Neural cell (in vitro differentiated cells): ENCODE measurements at regions not wholly inside any gene's neighbourhood (a gene's known extent, or its start where the extent isn't known, plus 50 kb on each side); places are given as distances from the start of the nearest gene placed in this dataset.

Experiments used
- CTCF ChIP-seq: fragments of 450-650 bp; IDR thresholded peaks from 2 replicates; pipeline ENCODE4 v1.5.1; 2014; ENCODE audit warnings: antibody characterized with exemption, mild to moderate bottlenecking, moderate library complexity; ENCODE audit not compliant: poor library complexity, severe bottlenecking
- EZH2 ChIP-seq: fragments of 200-600, 300-800 bp; shearing (Covaris generic), sonication (generic); IDR thresholded peaks from 2 replicates; pipeline ENCODE4 v1.6.1; 2014; ENCODE audit warnings: antibody characterized with exemption, low read length, borderline replicate concordance, mild to moderate bottlenecking; ENCODE audit not compliant: insufficient read depth, poor library complexity, severe bottlenecking
- MXI1 ChIP-seq: fragments of 450-650 bp; conservative IDR thresholded peaks from 2 replicates; pipeline ENCODE4 v1.6.1; 2014; ENCODE audit warnings: antibody characterized with exemption, mild to moderate bottlenecking; ENCODE audit not compliant: poor library complexity, severe bottlenecking
- POLR2AphosphoS5 ChIP-seq: IDR thresholded peaks from 2 replicates; pipeline ENCODE4 v1.6.1; 2012
- RAD21 ChIP-seq: fragments of 450-650 bp; conservative IDR thresholded peaks from 2 replicates; pipeline ENCODE4 v1.6.1; 2014; ENCODE audit warnings: antibody characterized with exemption, mild to moderate bottlenecking, moderate library complexity
- REST ChIP-seq: IDR thresholded peaks from 2 replicates; pipeline ENCODE4 v1.6.1; 2012; ENCODE audit warnings: borderline replicate concordance
- TAF1 ChIP-seq: IDR thresholded peaks from 2 replicates; pipeline ENCODE4 v1.6.1; 2012; ENCODE audit warnings: low read depth

GRCh38 chr1:157219600-157219999, 81.4 kb upstream of the ETV3 start:
- TF ChIP-seq POLR2AphosphoS5: no peak
- no peak for TF ChIP-seq CTCF
- no peak for TF ChIP-seq EZH2
- no peak for TF ChIP-seq TAF1
- no peak for TF ChIP-seq RAD21
- TF ChIP-seq REST: no peak
- no peak for TF ChIP-seq MXI1
